ENCODE measurements at regions not wholly inside any gene's neighbourhood (a gene's known extent, or its start where the extent isn't known, plus 50 kb on each side); places are given as distances from the start of the nearest gene placed in this dataset.

DNA sequence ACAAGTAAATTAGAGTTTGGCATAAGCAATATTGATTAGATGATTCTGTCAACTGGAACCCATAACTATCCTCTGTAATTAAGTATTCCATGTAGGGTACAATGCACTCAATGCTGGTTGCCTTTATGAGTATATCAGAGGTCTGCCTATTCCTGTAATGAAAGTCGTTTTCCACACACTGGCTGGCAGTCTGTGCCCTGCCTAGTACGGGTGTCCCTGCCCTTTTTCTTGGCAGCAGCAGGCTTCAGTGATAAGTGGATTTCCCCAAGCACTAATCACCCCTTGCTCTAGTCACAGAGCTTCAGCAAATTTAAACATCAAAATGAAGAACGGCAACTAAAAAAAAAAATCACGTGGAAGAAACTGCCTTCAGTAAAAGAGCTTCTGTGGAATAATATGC, 294.8 kb upstream of the STT3B start:
- Histone ChIP-seq H3K4me3 (no peak overlapping the region), H3K27ac (no peak overlapping the region), H3K27me3 (no peaks in the 10 kb centered on the region), H3K9me3 (no peaks in the 10 kb centered on the region), H3K4me1 (ENCODE audit: insufficient read depth) (no peaks in the 10 kb centered on the region), H3K36me3 (no peaks in the 10 kb centered on the region)
- no peak for DNase-seq
- intact Hi-C loops (cut with DNase I) = no loop called here
- no peak for TF ChIP-seq EP300 (IDR thresholded peaks at IDR 0.05)
- TF ChIP-seq POLR2A (IDR thresholded peaks at IDR 0.05) = no peak
- no peak for TF ChIP-seq CTCF (IDR thresholded peaks at IDR 0.05)
- WGBS, 3 donors = 46 to 58% (median 55%) methylated on average over 4 of the region's 4 CpGs

- Histone ChIP-seq H3K27ac (no peak overlapping the region), H3K36me3 (no peaks in the 10 kb centered on the region), H3K27me3 (no peaks in the 10 kb centered on the region), H3K4me3 (no peak overlapping the region), H3K4me1 (ENCODE audit: insufficient read depth) (no peaks in the 10 kb centered on the region), H3K9me3 (no peaks in the 10 kb centered on the region)
- intact Hi-C loops (cut with DNase I) = no loop called here
- no peak for DNase-seq
- TF ChIP-seq EP300 (IDR thresholded peaks at IDR 0.05) = no peak
- no peak for TF ChIP-seq POLR2A (IDR thresholded peaks at IDR 0.05)
- TF ChIP-seq CTCF (IDR thresholded peaks at IDR 0.05) = no peak
- 80 to 86% (median 80%) methylated on average over 5 of the region's 5 CpGs for WGBS, 3 donors
These were observed 292.7 kb upstream of the STT3B start for GRCh38 chr3:31240013-31240412.

- no peaks in the 10 kb centered on the region for H3K4me1 ChIP-seq (ENCODE audit: insufficient read depth)
- H3K27ac ChIP-seq = no peak overlapping the region
- no peaks in the 10 kb centered on the region for H3K27me3 ChIP-seq
- DNase-seq = no peak
- intact Hi-C loops (cut with DNase I) = no loop called here
- H3K36me3 ChIP-seq = no peaks in the 10 kb centered on the region
- 66 to 85% (median 77%) methylated on average over 1 of the region's 1 CpG for WGBS, 3 donors
- H3K4me3 ChIP-seq = no peak overlapping the region
- H3K9me3 ChIP-seq = no peaks in the 10 kb centered on the region
- no peak for TF ChIP-seq POLR2A (IDR thresholded peaks at IDR 0.05)
- TF ChIP-seq CTCF (IDR thresholded peaks at IDR 0.05) = no peak
- TF ChIP-seq EP300 (IDR thresholded peaks at IDR 0.05) = no peak
These were observed 292.3 kb upstream of the STT3B start for GRCh38 chr3:31240466-31240865.

- no peak for DNase-seq
- Histone ChIP-seq H3K4me1 (ENCODE audit: insufficient read depth) (no peaks in the 10 kb centered on the region), H3K36me3 (no peaks in the 10 kb centered on the region), H3K27ac (no peak overlapping the region), H3K27me3 (no peaks in the 10 kb centered on the region), H3K4me3 (no peak overlapping the region), H3K9me3 (no peaks in the 10 kb centered on the region)
- WGBS, 3 donors = 69 to 84% (median 72%) methylated on average over 1 of the region's 1 CpG
- intact Hi-C loops (cut with DNase I) = no loop called here
- TF ChIP-seq CTCF (IDR thresholded peaks at IDR 0.05) (no peak), EP300 (IDR thresholded peaks at IDR 0.05) (no peak), POLR2A (IDR thresholded peaks at IDR 0.05) (no peak)
These were observed 291.9 kb upstream of the STT3B start for GRCh38 chr3:31240874-31241273.

DNA sequence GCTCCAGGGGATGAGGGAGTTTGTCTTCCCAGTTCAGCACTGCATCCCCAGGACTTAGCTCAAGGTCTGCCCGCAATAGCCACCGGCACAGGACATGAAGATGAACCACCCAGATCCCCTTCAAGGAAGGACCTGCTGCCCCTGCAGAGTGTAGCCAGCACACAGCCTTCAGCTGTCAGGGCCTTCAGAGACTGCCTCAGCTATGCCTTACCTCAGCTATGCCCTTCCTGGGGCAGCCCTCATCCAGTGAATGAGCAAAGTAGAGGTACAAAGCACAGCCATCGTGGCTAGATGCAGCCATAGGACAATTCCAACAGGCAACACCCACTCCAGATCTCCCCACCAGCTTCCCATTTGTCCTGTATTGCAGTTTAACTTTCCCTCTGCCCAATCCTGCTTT, 291.2 kb upstream of the STT3B start:
- WGBS, 3 donors = 88 to 95% (median 94%) methylated on average over 3 of the region's 3 CpGs
- no peak overlapping the region for H3K27ac ChIP-seq

More for the DNA sequence above, 291.2 kb upstream of the STT3B start:
- Histone ChIP-seq H3K4me1 (ENCODE audit: insufficient read depth) (no peaks in the 10 kb centered on the region), H3K9me3 (no peaks in the 10 kb centered on the region), H3K4me3 (no peak overlapping the region), H3K36me3 (no peaks in the 10 kb centered on the region), H3K27me3 (no peaks in the 10 kb centered on the region)
- intact Hi-C loops (cut with DNase I) = no loop called here
- DNase-seq = no peak
- TF ChIP-seq POLR2A (IDR thresholded peaks at IDR 0.05) = no peak
- no peak for TF ChIP-seq CTCF (IDR thresholded peaks at IDR 0.05)
- no peak for TF ChIP-seq EP300 (IDR thresholded peaks at IDR 0.05)
